Stomach smooth muscle (tissue), 2 donors: ENCODE measurements at regions not wholly inside any gene's neighbourhood (a gene's known extent, or its start where the extent isn't known, plus 50 kb on each side); places are given as distances from the start of the nearest gene placed in this dataset.
"Not testable (repeated sequence)": the region's sequence is repeated elsewhere in the genome, so short reads cannot be mapped to it uniquely, and the experiment has no call there.

Experiments
- H3K27ac ChIP-seq: one replicate; pipeline ENCODE4 v1.7.0; 2013; ENCODE audit warnings: mild to moderate bottlenecking, low read length, inconsistent platforms
- H3K27me3 ChIP-seq, 2 donors: one replicate each; pipeline ENCODE4 v1.7.0; 2013; ENCODE audit warnings: low read length in 2 of 2; ENCODE audit not compliant: insufficient read depth in 2 of 2, control insufficient read depth in 1 of 2
- H3K36me3 ChIP-seq, 2 donors: one replicate each; pipeline ENCODE4 v1.7.0; 2013; ENCODE audit warnings: low read length in 2 of 2; ENCODE audit not compliant: control insufficient read depth in 2 of 2, insufficient read depth in 2 of 2
- H3K4me1 ChIP-seq: one replicate; pipeline ENCODE4 v1.7.0; 2013; ENCODE audit warnings: low read length; ENCODE audit not compliant: control insufficient read depth, insufficient read depth
- H3K4me3 ChIP-seq, 2 donors: one replicate each; pipeline ENCODE4 v1.7.0; 2013; ENCODE audit warnings: low read length in 2 of 2
- H3K9ac ChIP-seq, 2 donors: one replicate each; pipeline ENCODE4 v1.7.0; 2013; ENCODE audit warnings: low read length in 2 of 2, mild to moderate bottlenecking in 1 of 2
- H3K9me3 ChIP-seq, 2 donors: one replicate each; pipeline ENCODE4 v1.7.0; 2013; ENCODE audit warnings: low read length in 2 of 2; ENCODE audit not compliant: control insufficient read depth in 2 of 2
- donor health status: healthy.
- donor health status: Pancreatic carcinoma.

GRCh38 chr9:82911996-82912395, 150.9 kb downstream of the RASEF start:
- H3K4me3 ChIP-seq: no peak overlapping the region
- no peaks in the 10 kb centered on the region for H3K36me3 ChIP-seq
- no peaks in the 10 kb centered on the region for H3K27me3 ChIP-seq
- H3K4me1 ChIP-seq: no peaks in the 10 kb centered on the region
- H3K27ac ChIP-seq: no peak overlapping the region
- H3K9me3 ChIP-seq: peaks cover 0 to 6% of the 10 kb centered on the region in 2 donors
- no peak overlapping the region for H3K9ac ChIP-seq

GRCh38 chr9:82912645-82913044, 150.3 kb downstream of the RASEF start:
- Histone ChIP-seq H3K27me3 (no peaks in the 10 kb centered on the region), H3K27ac (no peak overlapping the region), H3K9ac (no peak overlapping the region), H3K4me3 (no peak overlapping the region), H3K4me1 (no peaks in the 10 kb centered on the region), H3K9me3 (peaks cover 0 to 6% of the 10 kb centered on the region in 2 donors), H3K36me3 (no peaks in the 10 kb centered on the region)

- not testable (repeated sequence) for H3K27me3 ChIP-seq, H3K4me1 ChIP-seq, H3K27ac ChIP-seq, H3K36me3 ChIP-seq, H3K9ac ChIP-seq, H3K9me3 ChIP-seq, H3K4me3 ChIP-seq
Observed at GRCh38 chr9:82916238-82916637, 146.7 kb downstream of the RASEF start.

GRCh38 chr9:82920154-82920553, 142.8 kb downstream of the RASEF start:
- Histone ChIP-seq H3K9ac (no peak overlapping the region), H3K4me1 (no peaks in the 10 kb centered on the region), H3K27ac (no peak overlapping the region), H3K9me3 (peaks cover 0 to 6% of the 10 kb centered on the region in 2 donors), H3K36me3 (no peaks in the 10 kb centered on the region), H3K4me3 (no peak overlapping the region), H3K27me3 (no peaks in the 10 kb centered on the region)

GRCh38 chr9:82922686-82923085, 140.3 kb downstream of the RASEF start:
- no peak overlapping the region for H3K4me3 ChIP-seq
- H3K27ac ChIP-seq: no peak overlapping the region
- H3K4me1 ChIP-seq: no peaks in the 10 kb centered on the region
- no peaks in the 10 kb centered on the region for H3K27me3 ChIP-seq
- no peaks in the 10 kb centered on the region for H3K36me3 ChIP-seq
- H3K9me3 ChIP-seq: no peaks in the 10 kb centered on the region
- no peak overlapping the region for H3K9ac ChIP-seq

GRCh38 chr9:82923092-82923911, 139.6 kb downstream of the RASEF start:
- Histone ChIP-seq H3K27ac (no peak overlapping the region), H3K27me3 (no peaks in the 10 kb centered on the region), H3K9ac (no peak overlapping the region), H3K4me3 (no peak overlapping the region), H3K4me1 (no peaks in the 10 kb centered on the region), H3K9me3 (no peaks in the 10 kb centered on the region), H3K36me3 (no peaks in the 10 kb centered on the region)

- Histone ChIP-seq H3K36me3 (no peaks in the 10 kb centered on the region), H3K27me3 (no peaks in the 10 kb centered on the region), H3K4me1 (no peaks in the 10 kb centered on the region), H3K9ac (no peak overlapping the region), H3K9me3 (no peaks in the 10 kb centered on the region), H3K27ac (no peak overlapping the region), H3K4me3 (no peak overlapping the region)
Observed at GRCh38 chr9:82923912-82924605, 138.9 kb downstream of the RASEF start.
